GM23338 (cell line): ENCODE measurements at regions not wholly inside any gene's neighbourhood (a gene's known extent, or its start where the extent isn't known, plus 50 kb on each side); places are given as distances from the start of the nearest gene placed in this dataset.

ENCODE experiments used
- ATAC-seq: fragments of 200-7000 bp; cut with Tn5 transposase; 3 replicates; pipeline ENCODE4 v1.9.1; 2020
- DNase-seq: peaks from one replicate; pipeline ENCODE4 v3.0.0-alpha.2; 2015; ENCODE audit warnings: low spot score
- H2AFZ ChIP-seq: fragments of 200-600 bp; sonication (generic); 2 replicates; pipeline ENCODE4 v1.8.0; 2016; ENCODE audit warnings: antibody characterized with exemption, mild to moderate bottlenecking, moderate library complexity
- H3F3A ChIP-seq: fragments of 200-600 bp; sonication (generic); replicated peaks from 2 replicates; pipeline ENCODE4 v1.8.0; 2017; ENCODE audit warnings: antibody characterized with exemption, mixed run types, low read depth
- H3K27ac ChIP-seq: fragments of 200-600 bp; sonication (generic); 2 replicates; pipeline ENCODE4 v1.6.1; 2016; ENCODE audit warnings: low read depth
- H3K27me3 ChIP-seq: fragments of 200-600 bp; sonication (generic); 2 replicates; pipeline ENCODE4 v1.8.0; 2016; ENCODE audit warnings: mild to moderate bottlenecking, mixed run types, moderate library complexity; ENCODE audit not compliant: insufficient read depth
- H3K36me3 ChIP-seq: fragments of 200-600 bp; sonication (generic); 2 replicates; pipeline ENCODE4 v1.8.0; 2016; ENCODE audit warnings: mild to moderate bottlenecking; ENCODE audit not compliant: insufficient read depth
- H3K4me1 ChIP-seq: fragments of 200-600 bp; sonication (generic); 2 replicates; pipeline ENCODE4 v1.8.0; 2016; ENCODE audit warnings: mild to moderate bottlenecking, moderate library complexity; ENCODE audit not compliant: insufficient read depth
- H3K4me2 ChIP-seq: fragments of 200-600 bp; sonication (generic); 2 replicates; pipeline ENCODE4 v1.7.1; 2017; ENCODE audit warnings: mixed run types
- H3K4me3 ChIP-seq: fragments of 200-600 bp; sonication (generic); 2 replicates; pipeline ENCODE4 v1.6.1; 2016; ENCODE audit warnings: mixed run types
- H3K79me2 ChIP-seq: fragments of 200-600 bp; sonication (generic); replicated peaks from 2 replicates; pipeline ENCODE4 v1.8.0; 2017; ENCODE audit warnings: mild to moderate bottlenecking; ENCODE audit not compliant: insufficient read depth
- H3K9me2 ChIP-seq: fragments of 200-600 bp; sonication (generic); 2 replicates; pipeline ENCODE4 v1.8.0; 2017; ENCODE audit not compliant: insufficient read depth
- H4K20me1 ChIP-seq: fragments of 200-600 bp; sonication (generic); replicated peaks from 2 replicates; pipeline ENCODE4 v1.8.0; 2017; ENCODE audit warnings: mild to moderate bottlenecking; ENCODE audit not compliant: insufficient read depth
- H3K27ac Mint-ChIP-seq: 2 replicates; pipeline ENCODE4 v1.8.0; 2020; ENCODE audit warnings: inconsistent platforms, mild to moderate bottlenecking, moderate library complexity, mixed read lengths
- H3K27me3 Mint-ChIP-seq: 3 replicates; pipeline ENCODE4 v1.8.0; 2022; ENCODE audit warnings: low read depth, mild to moderate bottlenecking, moderate library complexity, mixed read lengths, inconsistent platforms; ENCODE audit not compliant: insufficient read depth, poor library complexity
- H3K36me3 Mint-ChIP-seq: 3 replicates; pipeline ENCODE4 v1.8.0; 2021; ENCODE audit warnings: low read depth, mild to moderate bottlenecking, inconsistent platforms, moderate library complexity, mixed read lengths
- H3K4me1 Mint-ChIP-seq: 3 replicates; pipeline ENCODE4 v1.8.0; 2020; ENCODE audit warnings: mild to moderate bottlenecking, inconsistent platforms, mixed read lengths
- H3K4me3 Mint-ChIP-seq: 3 replicates; pipeline ENCODE4 v1.8.0; 2021; ENCODE audit warnings: moderate library complexity, mild to moderate bottlenecking, inconsistent platforms, mixed read lengths
- H3K9me3 Mint-ChIP-seq: 3 replicates; pipeline ENCODE4 v1.8.0; 2020; ENCODE audit warnings: moderate library complexity, mild to moderate bottlenecking, inconsistent platforms, mixed read lengths
- CREB1 ChIP-seq: fragments of 250-450 bp; sonication (Bioruptor Pico); IDR thresholded peaks from 2 replicates; pipeline ENCODE4 v1.5.0; 2020; ENCODE audit warnings: low read depth, mild to moderate bottlenecking, moderate library complexity
- CTCF ChIP-seq, 2 experiments: fragments of 200-600 bp in 1 of 2; sonication (generic) in 1 of 2; conservative IDR thresholded peaks; 2 replicates each; pipeline versions ENCODE4 v1.5.1 to v1.6.1; 2016 to 2017; ENCODE audit warnings: antibody characterized with exemption in 2 of 2, low read depth in 2 of 2, mild to moderate bottlenecking in 2 of 2, moderate library complexity in 1 of 2
- ETS1 ChIP-seq: IDR thresholded peaks from 2 replicates; pipeline ENCODE4 v1.6.1; 2016; ENCODE audit warnings: antibody characterized with exemption
- EZH2phosphoT487 ChIP-seq: fragments of 200-600 bp; sonication (generic); IDR thresholded peaks from one replicate; pipeline ENCODE4 v1.8.1; 2018; ENCODE audit warnings: antibody characterized with exemption; ENCODE audit not compliant: unreplicated experiment
- JUNB ChIP-seq: IDR thresholded peaks from one replicate; pipeline ENCODE4 v1.6.1; 2016; ENCODE audit warnings: antibody characterized with exemption; ENCODE audit not compliant: unreplicated experiment
- NANOG ChIP-seq: IDR thresholded peaks from 2 replicates; pipeline ENCODE4 v1.6.1; 2016; ENCODE audit warnings: antibody characterized with exemption, borderline replicate concordance
- POLR2AphosphoS5 ChIP-seq: IDR thresholded peaks from 2 replicates; pipeline ENCODE4 v1.6.1; 2016; ENCODE audit warnings: antibody characterized with exemption, low read depth
- REST ChIP-seq: IDR thresholded peaks from one replicate; pipeline ENCODE4 v1.6.1; 2018; ENCODE audit warnings: antibody characterized with exemption; ENCODE audit not compliant: unreplicated experiment
- STAT1 ChIP-seq: IDR thresholded peaks from one replicate; pipeline ENCODE4 v1.6.1; 2016; ENCODE audit warnings: antibody characterized with exemption; ENCODE audit not compliant: unreplicated experiment
- ZNF114 ChIP-seq: fragments of 250-450 bp; sonication (Bioruptor Pico); IDR thresholded peaks from 2 replicates; pipeline ENCODE4 v1.5.0; 2020; ENCODE audit warnings: mild to moderate bottlenecking, moderate library complexity
- ZNF331 ChIP-seq: fragments of 250-450 bp; sonication (Bioruptor Pico); IDR thresholded peaks from 2 replicates; pipeline ENCODE4 v1.5.0; 2020; ENCODE audit warnings: low read depth, mild to moderate bottlenecking, moderate library complexity
- ZNF462 ChIP-seq: fragments of 250-450 bp; sonication (Bioruptor Pico); IDR thresholded peaks from 2 replicates; pipeline ENCODE4 v1.5.0; 2020; ENCODE audit warnings: mild to moderate bottlenecking, moderate library complexity

GRCh38 chr5:158468444-158468843 lies 609.5 kb upstream of the CLINT1 start (continued):
- TF ChIP-seq ZNF462 (CRISPR knock-in tag) = no peak

- Histone ChIP-seq H3K27ac (no peak overlapping the region), H3K4me2 (no peak overlapping the region), H2AFZ (no peak overlapping the region), H3F3A (no peaks in the 10 kb centered on the region), H3K36me3 (no peaks in the 10 kb centered on the region), H3K4me1 (no peaks in the 10 kb centered on the region), H3K4me3 (no peak overlapping the region), H3K9me2 (peaks cover 5% of the 10 kb centered on the region; the same call in 1 of the 2 replicates), H4K20me1 (no peaks in the 10 kb centered on the region), H3K79me2 (no peaks in the 10 kb centered on the region), H3K27me3 (no peaks in the 10 kb centered on the region)
- TF ChIP-seq JUNB (no peak), CREB1 (CRISPR knock-in tag) (no peak), ZNF114 (CRISPR knock-in tag) (no peak), REST (no peak), ETS1 (no peak), CTCF (conservative IDR thresholded peaks at IDR 0.05; ENCODE audit: low read depth in 2 of 2) (no peak), STAT1 (no peak), POLR2AphosphoS5 (no peak), NANOG (no peak), ZNF331 (CRISPR knock-in tag) (no peak), EZH2phosphoT487 (no peak)
- Mint-ChIP-seq H3K27ac (no peak overlapping the region), H3K4me1 (peaks cover 5% of the 10 kb centered on the region; the same call in 2 of the 3 replicates), H3K36me3 (no peaks in the 10 kb centered on the region), H3K9me3 (no peaks in the 10 kb centered on the region; the same call in 2 of the 3 replicates), H3K4me3 (no peak overlapping the region), H3K27me3 (peaks cover 3% of the 10 kb centered on the region)
- no peak for ATAC-seq
- no peak for DNase-seq
These were observed 607.2 kb upstream of the CLINT1 start for GRCh38 chr5:158466191-158466590.
